Dedifferentiated amniotic fluid mesenchymal stem cell (primary cell): ENCODE measurements at regions not wholly inside any gene's neighbourhood (a gene's known extent, or its start where the extent isn't known, plus 50 kb on each side); places are given as distances from the start of the nearest gene placed in this dataset.

Source experiments
- DNase-seq: peaks from one replicate; pipeline ENCODE4 v3.0.0-alpha.2; 2016; ENCODE audit errors: extremely low spot score

- DNase-seq: no peak
These were observed 317.9 kb upstream of the MPDZ start for GRCh38 chr9:13597427-13597826.

- DNase-seq: no peak
These were observed 317.5 kb upstream of the MPDZ start for GRCh38 chr9:13597004-13597403.

- no peak for DNase-seq
These were observed 317.0 kb upstream of the MPDZ start for GRCh38 chr9:13596383-13596970.

DNA sequence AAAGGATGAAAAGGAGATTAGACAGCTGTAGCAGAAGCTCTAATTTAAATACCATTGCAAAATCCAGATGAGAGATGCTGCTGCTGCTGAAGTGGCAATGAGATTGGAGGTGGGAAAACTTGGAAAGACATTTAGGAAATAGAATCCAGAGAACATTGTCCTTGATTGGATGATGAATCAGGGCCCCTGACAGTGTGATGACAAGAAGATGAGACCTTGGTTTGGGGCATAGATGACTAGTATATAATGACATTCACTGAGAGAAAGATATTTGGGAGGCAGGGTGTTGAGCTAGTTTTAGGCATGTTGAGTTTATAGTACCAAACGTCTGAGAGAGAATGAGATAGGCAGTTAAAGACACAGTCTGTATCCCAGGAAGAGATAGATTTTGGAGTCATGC lies 311.5 kb upstream of the MPDZ start:
- no peak for DNase-seq

DNA sequence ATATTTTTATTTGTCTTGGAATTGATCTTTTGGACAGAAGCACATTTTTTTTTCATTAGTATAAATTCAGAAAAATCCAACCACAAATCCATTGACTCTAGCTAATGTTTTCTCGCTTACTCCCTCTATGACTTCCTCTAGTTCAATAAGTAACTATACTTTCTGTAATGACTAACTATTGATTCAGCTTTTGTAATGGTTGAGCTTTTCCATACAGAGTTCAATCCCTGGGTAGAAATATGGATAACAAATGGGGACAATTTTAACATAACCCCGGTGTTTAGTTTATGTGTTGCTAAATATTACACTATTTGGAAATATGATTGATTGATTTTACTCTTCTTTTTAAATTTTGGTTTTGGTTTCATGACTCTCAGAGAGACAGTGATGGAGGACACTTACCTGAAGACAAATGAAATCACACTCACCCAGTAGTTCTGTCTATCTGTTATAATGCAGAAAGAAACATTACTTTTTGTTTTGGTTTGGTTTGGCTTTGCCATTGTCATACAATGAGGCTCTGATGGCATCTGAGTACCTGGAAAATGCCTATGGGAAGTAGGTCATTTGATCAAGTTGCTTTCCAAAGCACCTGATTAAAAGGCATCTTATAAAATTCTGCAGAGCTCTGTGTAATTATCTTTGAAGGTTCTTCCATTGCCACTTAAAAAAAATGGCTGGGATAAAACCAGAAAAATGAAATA lies 309.7 kb upstream of the MPDZ start:
- DNase-seq: no peak

DNA sequence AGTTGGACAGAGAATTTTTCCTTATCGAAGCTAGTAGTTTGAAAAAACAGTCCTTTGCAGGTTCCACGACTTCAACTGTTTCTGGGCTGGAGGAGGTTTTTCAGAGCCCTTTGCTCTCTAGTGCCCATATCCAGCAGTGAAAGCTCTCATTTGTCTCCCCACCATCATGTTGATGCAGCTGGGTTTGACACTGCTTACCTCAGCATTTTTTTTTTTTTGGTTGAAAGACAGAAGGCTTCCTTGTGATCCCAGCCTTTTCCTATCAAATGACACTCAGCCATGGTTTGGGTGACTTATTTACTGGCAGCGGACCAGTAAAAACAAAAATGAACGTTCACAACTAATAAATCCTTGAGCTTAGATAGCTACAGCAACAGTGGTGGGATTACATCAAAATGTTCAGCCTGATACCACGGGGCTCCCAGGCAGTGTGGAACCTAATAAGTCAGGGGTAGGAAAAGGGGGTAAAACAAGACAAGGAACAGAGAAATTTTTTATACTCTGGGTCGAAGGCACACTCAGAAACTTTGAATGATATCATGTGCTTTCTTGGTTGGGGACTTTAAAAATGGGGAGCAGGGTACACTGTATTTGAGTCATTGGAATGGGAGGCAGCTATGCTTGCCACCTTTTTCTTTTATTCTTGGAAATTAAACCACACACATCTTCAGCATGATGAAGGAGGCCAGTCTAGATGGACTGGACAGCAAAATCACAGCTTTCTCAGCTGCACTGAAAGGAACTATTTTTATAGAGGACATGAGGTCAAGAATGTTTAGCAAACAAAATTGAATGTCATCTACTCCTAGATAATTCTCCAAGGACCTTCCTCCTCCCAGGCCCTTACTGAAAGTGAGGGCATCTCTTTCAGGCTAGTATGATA lies 308.9 kb upstream of the MPDZ start:
- no peak for DNase-seq

DNA sequence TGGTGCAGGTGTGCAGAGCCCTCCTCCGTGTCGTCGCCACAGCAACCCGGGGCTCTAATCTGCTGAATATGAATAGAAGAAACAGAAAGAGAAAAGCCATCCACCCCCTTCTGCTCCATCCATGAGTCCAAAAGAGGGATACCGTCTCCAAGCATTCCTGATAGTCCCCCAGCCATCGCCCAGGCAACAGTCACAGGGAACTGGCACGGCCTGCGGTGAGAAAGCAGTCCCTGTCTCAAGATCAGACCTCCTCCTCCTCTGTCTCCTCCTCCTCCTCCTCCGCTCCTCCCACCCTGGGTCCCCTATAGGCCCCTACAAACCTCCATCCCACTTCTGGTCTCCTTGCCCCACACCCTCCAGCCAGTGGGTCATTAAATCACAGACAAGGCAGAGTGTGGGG lies 308.1 kb upstream of the MPDZ start:
- DNase-seq: no peak

DNA sequence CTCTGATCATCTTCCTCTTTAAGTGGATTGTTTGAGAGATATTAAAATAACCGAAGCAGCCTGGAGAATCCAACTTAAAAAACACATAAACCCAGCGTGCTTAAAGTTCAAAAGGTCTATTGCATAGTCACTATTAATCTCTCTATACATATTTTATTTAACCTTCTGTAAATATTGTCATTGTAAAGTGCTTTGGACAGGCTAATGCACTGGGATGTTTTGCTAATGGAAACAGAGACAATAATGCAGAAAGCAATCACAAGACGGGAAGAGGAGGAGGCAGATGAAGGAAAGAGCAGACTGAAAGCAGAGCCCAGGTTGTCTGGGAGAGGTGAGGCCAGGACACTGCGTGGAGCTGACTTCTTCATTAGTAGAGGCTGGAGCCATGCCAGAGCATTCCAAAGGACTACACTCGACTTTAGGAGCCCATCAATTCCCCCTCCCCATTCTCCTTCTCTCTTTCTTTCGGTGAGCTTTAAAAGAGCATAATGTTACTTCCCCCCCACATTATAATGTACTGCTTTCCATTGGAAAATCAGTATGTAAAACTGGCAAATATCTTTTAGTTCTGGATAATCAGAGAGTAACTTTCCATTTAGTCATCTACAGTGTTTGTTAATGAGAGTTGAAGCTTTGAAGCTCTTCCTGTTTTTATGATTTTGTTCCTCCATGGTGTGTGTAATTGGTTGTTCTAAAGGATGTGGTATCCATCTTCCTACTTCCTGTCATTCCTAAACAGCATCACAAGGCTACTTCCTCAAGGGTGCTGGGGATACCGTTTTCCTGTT lies 307.3 kb upstream of the MPDZ start:
- DNase-seq: no peak

DNA sequence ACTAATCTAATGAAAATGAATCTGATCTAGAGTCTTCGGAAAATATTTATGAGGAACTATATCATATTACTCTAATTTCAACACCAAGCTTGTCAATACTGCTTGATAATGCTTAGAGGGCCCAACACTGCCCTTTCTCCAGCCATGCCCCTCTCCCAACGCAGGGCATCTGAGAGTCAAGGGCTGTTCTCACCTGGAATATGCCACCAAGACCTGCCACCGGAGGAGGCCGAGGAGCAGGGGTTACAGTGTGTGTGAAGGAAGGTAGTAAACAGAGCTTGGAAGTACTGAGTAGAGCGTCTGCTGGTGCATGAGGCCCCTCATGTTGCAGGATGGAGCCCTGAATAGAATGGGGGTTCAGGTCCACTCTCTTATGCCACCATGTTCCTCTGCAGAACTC lies 301.3 kb upstream of the MPDZ start:
- no peak for DNase-seq

- no peak for DNase-seq
These were observed 300.6 kb upstream of the MPDZ start for GRCh38 chr9:13580131-13580530.

DNA sequence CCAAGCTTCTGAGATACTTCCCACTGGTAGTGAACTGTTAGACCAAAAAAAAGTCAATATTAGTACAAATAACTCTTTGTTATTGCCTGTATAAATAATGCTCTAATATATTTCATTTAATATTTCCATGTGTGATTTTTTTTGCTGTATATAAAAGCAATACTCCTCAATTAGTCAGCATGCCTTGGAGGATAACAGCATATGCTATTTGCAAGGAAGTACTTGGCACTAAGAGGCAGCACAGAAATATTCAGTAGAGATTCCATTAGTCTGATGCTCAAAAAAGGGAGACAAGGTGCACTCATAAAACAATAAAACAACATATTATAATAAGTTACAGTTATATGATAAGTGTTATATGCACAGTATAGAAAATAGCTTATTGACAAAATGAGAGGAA lies 296.6 kb upstream of the MPDZ start:
- no peak for DNase-seq

DNA sequence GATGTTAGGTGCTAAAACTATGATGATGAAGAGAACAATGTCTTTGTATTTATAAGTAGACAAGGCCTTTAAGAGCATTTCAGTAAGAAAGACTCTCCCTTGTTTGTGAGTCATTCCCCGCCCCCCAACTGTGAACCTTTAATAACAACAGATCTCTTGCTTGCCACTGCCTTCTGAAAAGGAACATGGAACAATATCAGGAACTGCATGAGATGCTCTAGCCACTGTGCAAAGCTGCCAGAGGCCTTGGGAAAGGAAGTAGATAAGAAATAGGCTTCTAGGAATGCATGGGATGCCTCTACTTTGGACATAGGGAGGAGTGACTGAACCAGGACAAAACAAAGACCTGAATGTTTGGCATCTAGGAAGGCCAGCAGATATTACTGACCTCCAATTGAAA lies 296.1 kb upstream of the MPDZ start:
- no peak for DNase-seq

DNA sequence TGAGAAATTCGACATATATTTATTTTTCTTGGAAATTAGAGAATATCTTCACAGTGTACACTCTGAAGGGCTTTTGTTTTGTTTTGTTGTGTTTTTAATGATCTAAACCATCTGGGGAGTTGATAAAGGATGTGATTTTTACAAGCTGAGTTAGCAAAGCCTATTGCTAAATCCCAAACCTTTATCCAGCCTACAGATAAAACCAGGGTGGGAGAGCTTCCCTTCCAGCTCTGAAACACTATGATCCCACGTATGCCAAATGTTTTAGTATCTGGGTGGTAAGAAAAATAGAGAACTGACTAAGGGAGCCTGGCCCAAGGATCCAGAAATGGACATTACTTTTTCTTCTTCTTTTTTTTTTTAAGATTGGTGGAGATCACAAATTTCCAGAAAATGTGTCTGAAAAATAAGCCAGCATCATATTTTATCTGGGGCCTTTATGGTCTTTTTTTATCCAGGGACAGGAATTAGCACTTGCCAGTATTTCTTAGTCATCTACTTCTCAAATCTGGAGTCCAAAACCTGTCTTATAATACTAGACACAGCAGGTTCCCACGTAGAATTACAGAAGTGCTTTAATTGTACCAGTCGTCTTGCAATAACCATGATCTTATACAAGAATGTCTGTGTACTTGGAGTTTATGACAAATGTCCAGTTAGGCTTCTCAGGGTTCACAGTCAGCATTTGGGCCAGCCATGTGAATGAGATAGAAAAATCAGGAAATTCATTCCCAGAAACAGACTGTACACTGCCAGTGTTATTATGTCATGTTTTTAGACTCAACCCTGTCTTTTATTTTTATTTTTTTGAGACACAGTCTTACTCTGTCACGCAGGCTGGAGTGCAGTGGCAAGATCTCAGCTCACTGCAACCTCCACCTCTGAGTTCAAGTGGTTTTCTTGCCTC lies 290.8 kb upstream of the MPDZ start:
- DNase-seq: no peak

- no peak for DNase-seq
These were observed 290.1 kb upstream of the MPDZ start for GRCh38 chr9:13569602-13570067.

- DNase-seq: no peak
These were observed 289.5 kb upstream of the MPDZ start for GRCh38 chr9:13568841-13569601.

- DNase-seq: no peak
These were observed 288.9 kb upstream of the MPDZ start for GRCh38 chr9:13568405-13568804.

- DNase-seq: no peak
These were observed 288.3 kb upstream of the MPDZ start for GRCh38 chr9:13567833-13568232.

- DNase-seq: no peak
These were observed 278.3 kb upstream of the MPDZ start for GRCh38 chr9:13557746-13558145.

DNA sequence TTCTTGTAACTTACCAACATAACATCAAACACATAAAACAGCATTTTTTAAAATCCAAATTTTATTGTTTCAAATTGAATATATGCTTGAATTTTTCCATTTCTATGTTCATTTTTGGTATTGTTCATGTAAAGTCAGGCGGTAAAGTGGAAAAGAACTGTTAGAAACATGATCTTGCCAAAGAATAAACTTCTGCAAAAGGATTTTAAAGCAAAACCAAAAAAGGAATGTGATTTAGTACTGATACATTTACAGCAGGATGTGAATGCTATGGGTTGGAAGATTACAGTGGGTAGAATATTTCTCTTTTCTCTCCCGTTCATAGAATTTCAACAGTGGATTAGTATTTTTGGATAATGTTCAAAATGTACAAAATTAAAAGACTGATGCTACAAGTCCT lies 277.2 kb upstream of the MPDZ start:
- DNase-seq: no peak

GRCh38 chr9:13555989-13556500 lies 276.6 kb upstream of the MPDZ start:
- no peak for DNase-seq
